K562 (cell line): ENCODE measurements at regions not wholly inside any gene's neighbourhood (a gene's known extent, or its start where the extent isn't known, plus 50 kb on each side); places are given as distances from the start of the nearest gene placed in this dataset.

Experiments used
- ATAC-seq: fragments of 200-7000 bp; cut with Tn5 transposase; 3 replicates; pipeline ENCODE4 v1.9.1; 2020; ENCODE audit warnings: moderate library complexity
- BruUV-seq: library from RNA; stranded (reverse); fragments of 400-500 nt; replicated peaks from 2 replicates; lab custom pipeline; 2021; lab: Mats Ljungman, UMichigan
- CTCF ChIA-PET: fragments of 300-600 bp; formaldehyde crosslinking; extraction: SDS; loops from one replicate; lab custom pipeline; 2021; ENCODE audit warnings: low intra/inter-chr PET ratio; lab: Yijun Ruan, JAX
- POLR2A ChIA-PET: fragments of 300-600, 350-650 bp; sonication (Branson Sonifier 250); formaldehyde crosslinking; extraction: SDS; loops from one replicate; lab custom pipeline; 2021; ENCODE audit warnings: antibody characterized with exemption, inconsistent platforms; lab: Yijun Ruan, JAX
- DNase-seq, 4 experiments: peaks; one replicate each; pipeline versions ENCODE4 v3.0.0 to v3.0.0-alpha.2; 2011 to 2018; ENCODE audit warnings: low spot score in 3 of 4, mixed read lengths in 3 of 4; ENCODE audit errors: extremely low read depth in 1 of 4
- FAIRE-seq: peaks from 2 replicates; lab custom pipeline; 2011; peaks lifted over from hg19 to GRCh38; lab: Jason Lieb, UNC
- H2AFZ ChIP-seq: 2 replicates; pipeline ENCODE4 v1.6.0; 2011; ENCODE audit warnings: low read depth, low read length, control low read depth, inconsistent platforms
- H3K27ac ChIP-seq: fragments of 200-600 bp; 3 replicates; pipeline ENCODE4 v1.8.0; 2011; ENCODE audit warnings: low read depth, mild to moderate bottlenecking, control low read depth, inconsistent platforms, low read length, moderate library complexity, mixed read lengths; ENCODE audit errors: extremely low read depth
- H3K27me3 ChIP-seq, 2 experiments: fragments of 300-600 bp in 1 of 2; 2 replicates in 1 of 2; 3 replicates in 1 of 2; pipeline versions ENCODE4 v1.6.0 to v1.8.0; 2011; ENCODE audit warnings: inconsistent platforms in 2 of 2, low read length in 2 of 2, mild to moderate bottlenecking in 1 of 2, mixed read lengths in 1 of 2, moderate library complexity in 1 of 2; ENCODE audit not compliant: control insufficient read depth in 2 of 2, insufficient read depth in 2 of 2
- H3K36me3 ChIP-seq: fragments of 300-600 bp; 3 replicates; pipeline ENCODE4 v1.8.0; 2011; ENCODE audit warnings: mild to moderate bottlenecking, low read length, inconsistent platforms; ENCODE audit not compliant: control insufficient read depth, insufficient read depth
- H3K4me1 ChIP-seq, 2 experiments: fragments of 200-600 bp in 1 of 2; replicated peaks in 1 of 2; 2 replicates in 1 of 2; 3 replicates in 1 of 2; pipeline versions ENCODE4 v1.5.1 to v1.8.0; 2011; ENCODE audit warnings: inconsistent platforms in 2 of 2, low read length in 2 of 2, mild to moderate bottlenecking in 1 of 2, mixed read lengths in 1 of 2, moderate library complexity in 1 of 2; ENCODE audit not compliant: control insufficient read depth in 2 of 2, insufficient read depth in 2 of 2
- H3K4me2 ChIP-seq: 2 replicates; pipeline ENCODE4 v1.6.1; 2011; ENCODE audit warnings: low read length, control low read depth, inconsistent platforms, mixed read lengths; ENCODE audit not compliant: insufficient read depth
- H3K4me3 ChIP-seq: fragments of 200-600 bp; sonication (generic), shearing (Covaris generic); 2 replicates; pipeline ENCODE4 v1.5.1; 2016; ENCODE audit warnings: control low read depth, inconsistent platforms
- H3K79me2 ChIP-seq: fragments of 200-600 bp; 3 replicates; pipeline ENCODE4 v1.8.0; 2011; ENCODE audit warnings: low read length, inconsistent platforms; ENCODE audit not compliant: control insufficient read depth, insufficient read depth
- H3K9ac ChIP-seq, 2 experiments: 2 replicates each; pipeline versions ENCODE4 v1.6.0 to v1.6.1; 2011; ENCODE audit warnings: low read depth in 2 of 2, low read length in 2 of 2, control low read depth in 1 of 2, inconsistent platforms in 1 of 2, mild to moderate bottlenecking in 1 of 2, mixed read lengths in 1 of 2; ENCODE audit not compliant: insufficient read depth in 1 of 2
- H3K9me1 ChIP-seq: one replicate; pipeline ENCODE4 v1.6.0; 2011; ENCODE audit warnings: inconsistent platforms, mild to moderate bottlenecking, low read length, moderate library complexity; ENCODE audit not compliant: control insufficient read depth, insufficient read depth
- H3K9me3 ChIP-seq: replicated peaks from 2 replicates; pipeline ENCODE4 v1.5.1; 2011; ENCODE audit warnings: low read depth, low read length, inconsistent platforms; ENCODE audit not compliant: control insufficient read depth, insufficient read depth
- H4K20me1 ChIP-seq: replicated peaks from 2 replicates; pipeline ENCODE4 v1.6.1; 2011; ENCODE audit warnings: low read length, inconsistent platforms, mixed read lengths; ENCODE audit not compliant: control insufficient read depth, insufficient read depth
- CBFB ChIP-seq: sonication (generic); formaldehyde crosslinking; IDR thresholded peaks from 2 replicates; pipeline ENCODE4 v1.4.0; 2020; ENCODE audit warnings: mild to moderate bottlenecking, missing genetic modification reagents
- CCNT2 ChIP-seq: IDR thresholded peaks from 2 replicates; pipeline ENCODE4 v1.6.1; 2011; ENCODE audit warnings: borderline replicate concordance, low read depth, mild to moderate bottlenecking, moderate library complexity, mixed read lengths, low read length; ENCODE audit not compliant: insufficient read length; ENCODE audit errors: extremely low read depth
- CEBPB ChIP-seq: fragments of 450-650 bp; IDR thresholded peaks from 2 replicates; pipeline ENCODE4 v1.6.1; 2016; ENCODE audit warnings: missing genetic modification characterization, missing compliant biosample characterization
- CEBPG ChIP-seq, 3 experiments: fragments of 200-800 bp in 1 of 3; sonication (Bioruptor generic) in 1 of 3; sonication (generic) in 1 of 3; formaldehyde crosslinking in 1 of 3; IDR thresholded peaks in 2 of 3; conservative IDR thresholded peaks in 1 of 3; 2 replicates each; pipeline versions ENCODE4 v1.6.1 to v1.8.0; 2016 to 2022; ENCODE audit warnings: missing compliant biosample characterization in 2 of 3, missing genetic modification characterization in 2 of 3, mild to moderate bottlenecking in 1 of 3, missing genetic modification reagents in 1 of 3
- E2F8 ChIP-seq: fragments of 450-650 bp; IDR thresholded peaks from 2 replicates; pipeline ENCODE4 v1.7.1; 2018; ENCODE audit warnings: mild to moderate bottlenecking, low read depth; ENCODE audit not compliant: partially characterized antibody
- ETV1 ChIP-seq: fragments of 450-650 bp; conservative IDR thresholded peaks from 2 replicates; pipeline ENCODE4 v1.6.1; 2016; ENCODE audit warnings: missing genetic modification characterization, control low read depth, low read depth, missing compliant biosample characterization
- GTF2E2 ChIP-seq: fragments of 200-800 bp; sonication (Bioruptor generic); IDR thresholded peaks from 2 replicates; pipeline ENCODE4 v1.6.1; 2016; ENCODE audit warnings: missing genetic modification characterization, missing compliant biosample characterization
- KLF16 ChIP-seq: IDR thresholded peaks from 2 replicates; pipeline ENCODE4 v1.6.1; 2016; ENCODE audit warnings: antibody characterized with exemption
- LEF1 ChIP-seq: fragments of 450-650 bp; IDR thresholded peaks from 2 replicates; pipeline ENCODE4 v1.6.1; 2016; ENCODE audit warnings: mild to moderate bottlenecking
- ZNF354B ChIP-seq: fragments of 250-450 bp; sonication (Bioruptor Pico); IDR thresholded peaks from 2 replicates; pipeline ENCODE4 v1.4.0; 2020
- ZNF695 ChIP-seq: fragments of 450-650 bp; formaldehyde crosslinking; IDR thresholded peaks from 2 replicates; pipeline ENCODE4 v1.4.0; 2020; ENCODE audit warnings: mild to moderate bottlenecking, moderate library complexity
- WGBS: fragments of 100-300 bp; shearing (Covaris generic); methylation state at CpG from one replicate; pipeline ENCODE4 v1.1.6; 2016; ENCODE audit warnings: low coverage, mixed read lengths; ENCODE audit not compliant: insufficient coverage; ENCODE audit errors: missing lambda C conversion rate; 5-methylcytosine and 5-hydroxymethylcytosine counted together
- in situ Hi-C: fragments of 300-500 bp; cut with MboI; formaldehyde crosslinking; loops from 4 replicates; pipeline ENCODE4 v1.15.0; 2018; ENCODE audit warnings: inconsistent platforms, mixed read lengths
- intact Hi-C: fragments of 100-400 bp; cut with micrococcal nuclease; formaldehyde crosslinking; loops from 2 replicates; pipeline ENCODE4 v1.14.2; 2022

- 2% methylated on average over 4 of the region's 4 CpGs for WGBS
- in situ Hi-C loops: no loop called here
- peak; percentile 47; the same call in 1 of the 3 replicates for ATAC-seq
- no peak overlapping the region for H3K4me2 ChIP-seq
- H3K4me1 ChIP-seq: peaks cover 0 to 7% of the 10 kb centered on the region in 2 experiments; a peak in 2 of 5 replicates
- H3K9ac ChIP-seq: no peak overlapping the region
- H4K20me1 ChIP-seq: no peaks in the 10 kb centered on the region
- no peaks in the 10 kb centered on the region for H3K36me3 ChIP-seq
- POLR2A ChIA-PET: interaction anchor here (0.9 kb wide), 1 partner anchor 9 kb away, joined by 3 read pairs; no protein-coding TSS in a partner anchor
- TF ChIP-seq LEF1 (no peak), ZNF695 (CRISPR knock-in tag) (no peak), CBFB (CRISPR knock-in tag) (no peak), ETV1 (tag) (peak; percentile 86), ZNF354B (CRISPR knock-in tag) (no peak)
- TF ChIP-seq, all 486 proteins: peak for 1
- no TSS peak for BruUV-seq
- Histone ChIP-seq H3K4me3 (no peak overlapping the region), H3K27me3 (no peaks in the 10 kb centered on the region), H3K79me2 (no peaks in the 10 kb centered on the region), H2AFZ (peak overlapping the region; percentile 42), H3K9me3 (no peaks in the 10 kb centered on the region), H3K9me1 (no peaks in the 10 kb centered on the region), H3K27ac (no peak overlapping the region)
- CTCF ChIA-PET: no interaction called here
- FAIRE-seq: no peak
- intact Hi-C loops: no loop called here
- no peak for DNase-seq
Measured at GRCh38 chr12:102593134-102593533, 112.8 kb upstream of the IGF1 start.

- H3K27me3 ChIP-seq: no peaks in the 10 kb centered on the region
- H3K36me3 ChIP-seq: no peaks in the 10 kb centered on the region
- H3K4me1 ChIP-seq: peaks cover 0 to 7% of the 10 kb centered on the region in 2 experiments; a peak in 2 of 5 replicates
- intact Hi-C loops (no loop called here), in situ Hi-C loops (no loop called here)
- no peaks in the 10 kb centered on the region for H4K20me1 ChIP-seq
- no peak overlapping the region for H3K27ac ChIP-seq
- H3K9ac ChIP-seq: no peak overlapping the region
- POLR2A ChIA-PET: interaction anchor here (0.9 kb wide), 1 partner anchor 8 kb away, joined by 3 read pairs; no protein-coding TSS in a partner anchor
- FAIRE-seq: no peak
- no peaks in the 10 kb centered on the region for H3K79me2 ChIP-seq
- H3K4me3 ChIP-seq: no peak overlapping the region
- WGBS: 19% methylated on average over 3 of the region's 3 CpGs
- no peaks in the 10 kb centered on the region for H3K9me1 ChIP-seq
- no peak overlapping the region for H2AFZ ChIP-seq
- H3K4me2 ChIP-seq: no peak overlapping the region
- BruUV-seq: no TSS peak
- ATAC-seq: no peak
- CTCF ChIA-PET: no interaction called here
- no peak for TF ChIP-seq GTF2E2 (tag)
- TF ChIP-seq CEBPB (tag): peak; percentile 56; the same call in 1 of the 2 replicates
- no peak for TF ChIP-seq CCNT2
- TF ChIP-seq CEBPG (CRISPR knock-in tag; IDR thresholded peaks at IDR 0.05): no peak
- TF ChIP-seq CEBPG (tag; conservative IDR thresholded peaks at IDR 0.05 in 1 of 2, IDR thresholded peaks at IDR 0.05 in 1 of 2): peak; percentile 31 to 50; a peak in 1 of 4 replicates
- TF ChIP-seq KLF16: no peak
- no peak for TF ChIP-seq E2F8
- DNase-seq: no peak
- no peaks in the 10 kb centered on the region for H3K9me3 ChIP-seq
Measured at GRCh38 chr12:102592134-102592533, 111.8 kb upstream of the IGF1 start.
